ENCODE measurements at regions not wholly inside any gene's neighbourhood (a gene's known extent, or its start where the extent isn't known, plus 50 kb on each side); places are given as distances from the start of the nearest gene placed in this dataset.

DNA sequence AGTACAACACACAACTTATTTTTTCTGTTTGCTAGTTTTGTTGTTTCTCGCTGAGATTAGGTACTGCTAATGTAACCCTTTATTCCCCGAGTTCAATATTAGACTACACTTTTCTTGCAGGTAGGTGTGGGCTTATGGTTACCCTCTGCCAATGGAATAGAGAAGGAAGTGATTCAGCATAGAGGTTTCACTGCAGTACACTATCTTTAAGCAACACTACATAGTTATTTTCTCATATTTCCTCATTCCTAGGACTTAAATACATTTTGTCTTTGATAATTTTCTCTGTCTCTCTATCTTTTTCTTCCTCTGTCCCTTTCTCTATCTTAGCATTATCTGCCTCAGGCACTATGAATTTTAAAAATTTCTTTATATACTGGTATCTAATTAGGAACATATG lies 791.0 kb downstream of the FAM181B start:
- no peak for TF ChIP-seq FOXJ3 (CRISPR knock-in tag; IDR thresholded peaks at IDR 0.05; ENCODE audit: borderline replicate concordance)
- no peak for TF ChIP-seq MAFK (conservative IDR thresholded peaks at IDR 0.05 in 1 of 2, IDR thresholded peaks at IDR 0.05 in 1 of 2; ENCODE audit: low read length in 2 of 2)
- TF ChIP-seq, protein P1, sequence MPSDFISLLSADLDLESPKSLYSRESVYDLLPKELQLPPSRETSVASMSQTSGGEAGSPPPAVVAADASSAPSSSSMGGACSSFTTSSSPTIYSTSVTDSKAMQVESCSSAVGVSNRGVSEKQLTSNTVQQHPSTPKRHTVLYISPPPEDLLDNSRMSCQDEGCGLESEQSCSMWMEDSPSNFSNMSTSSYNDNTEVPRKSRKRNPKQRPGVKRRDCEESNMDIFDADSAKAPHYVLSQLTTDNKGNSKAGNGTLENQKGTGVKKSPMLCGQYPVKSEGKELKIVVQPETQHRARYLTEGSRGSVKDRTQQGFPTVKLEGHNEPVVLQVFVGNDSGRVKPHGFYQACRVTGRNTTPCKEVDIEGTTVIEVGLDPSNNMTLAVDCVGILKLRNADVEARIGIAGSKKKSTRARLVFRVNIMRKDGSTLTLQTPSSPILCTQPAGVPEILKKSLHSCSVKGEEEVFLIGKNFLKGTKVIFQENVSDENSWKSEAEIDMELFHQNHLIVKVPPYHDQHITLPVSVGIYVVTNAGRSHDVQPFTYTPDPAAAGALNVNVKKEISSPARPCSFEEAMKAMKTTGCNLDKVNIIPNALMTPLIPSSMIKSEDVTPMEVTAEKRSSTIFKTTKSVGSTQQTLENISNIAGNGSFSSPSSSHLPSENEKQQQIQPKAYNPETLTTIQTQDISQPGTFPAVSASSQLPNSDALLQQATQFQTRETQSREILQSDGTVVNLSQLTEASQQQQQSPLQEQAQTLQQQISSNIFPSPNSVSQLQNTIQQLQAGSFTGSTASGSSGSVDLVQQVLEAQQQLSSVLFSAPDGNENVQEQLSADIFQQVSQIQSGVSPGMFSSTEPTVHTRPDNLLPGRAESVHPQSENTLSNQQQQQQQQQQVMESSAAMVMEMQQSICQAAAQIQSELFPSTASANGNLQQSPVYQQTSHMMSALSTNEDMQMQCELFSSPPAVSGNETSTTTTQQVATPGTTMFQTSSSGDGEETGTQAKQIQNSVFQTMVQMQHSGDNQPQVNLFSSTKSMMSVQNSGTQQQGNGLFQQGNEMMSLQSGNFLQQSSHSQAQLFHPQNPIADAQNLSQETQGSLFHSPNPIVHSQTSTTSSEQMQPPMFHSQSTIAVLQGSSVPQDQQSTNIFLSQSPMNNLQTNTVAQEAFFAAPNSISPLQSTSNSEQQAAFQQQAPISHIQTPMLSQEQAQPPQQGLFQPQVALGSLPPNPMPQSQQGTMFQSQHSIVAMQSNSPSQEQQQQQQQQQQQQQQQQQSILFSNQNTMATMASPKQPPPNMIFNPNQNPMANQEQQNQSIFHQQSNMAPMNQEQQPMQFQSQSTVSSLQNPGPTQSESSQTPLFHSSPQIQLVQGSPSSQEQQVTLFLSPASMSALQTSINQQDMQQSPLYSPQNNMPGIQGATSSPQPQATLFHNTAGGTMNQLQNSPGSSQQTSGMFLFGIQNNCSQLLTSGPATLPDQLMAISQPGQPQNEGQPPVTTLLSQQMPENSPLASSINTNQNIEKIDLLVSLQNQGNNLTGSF (CRISPR knock-in tag; IDR thresholded peaks at IDR 0.05), result no peak
